ENCODE measurements at regions not wholly inside any gene's neighbourhood (a gene's known extent, or its start where the extent isn't known, plus 50 kb on each side); places are given as distances from the start of the nearest gene placed in this dataset.

DNA sequence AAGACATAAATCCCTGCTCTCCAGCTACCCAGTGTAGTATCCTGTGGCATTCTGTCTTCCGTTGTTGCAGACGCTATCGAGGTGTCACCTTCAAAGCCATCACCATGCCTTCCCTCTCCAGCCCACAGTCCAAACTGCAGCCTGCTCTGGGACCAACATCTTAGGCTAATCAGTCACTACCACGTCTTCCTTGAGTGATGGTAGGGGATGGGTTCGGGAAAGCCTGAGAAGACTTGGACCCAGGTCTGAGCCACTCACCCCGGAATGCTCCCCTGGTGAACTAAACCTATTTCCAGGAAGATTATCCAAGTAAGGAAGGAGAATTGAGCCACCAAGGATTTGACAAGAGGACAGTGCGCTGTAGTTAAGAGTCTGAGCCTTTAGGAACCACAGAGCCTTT, 52.9 kb upstream of the IRX1 start:
- TF ChIP-seq CREB1 (IDR thresholded peaks at IDR 0.05): no peak
- no peak for TF ChIP-seq CTCF (IDR thresholded peaks at IDR 0.05; ENCODE audit: control extremely low read depth in 1 of 3, insufficient read depth in 1 of 3, low read depth in 1 of 3, low read length in 3 of 3)
- TF ChIP-seq SP2 (IDR thresholded peaks at IDR 0.05; ENCODE audit: low read length): no peak
- TF ChIP-seq JUN (IDR thresholded peaks at IDR 0.05; ENCODE audit: low read depth, low read length): no peak
- no peak for TF ChIP-seq POLR2AphosphoS5 (IDR thresholded peaks at IDR 0.05; ENCODE audit: low read depth, low read length)
- TF ChIP-seq EP300 (IDR thresholded peaks at IDR 0.05; ENCODE audit: borderline replicate concordance in 1 of 2, low read depth in 2 of 2, low read length in 2 of 2): no peak
- TF ChIP-seq TAF1 (IDR thresholded peaks at IDR 0.05; ENCODE audit: low read depth, low read length): no peak
- no peak for TF ChIP-seq SP4 (IDR thresholded peaks at IDR 0.05; ENCODE audit: low read length)
- no peak for TF ChIP-seq EZH2 (IDR thresholded peaks at IDR 0.05; ENCODE audit: low read depth, low read length, severe bottlenecking)
- TF ChIP-seq, protein P1, sequence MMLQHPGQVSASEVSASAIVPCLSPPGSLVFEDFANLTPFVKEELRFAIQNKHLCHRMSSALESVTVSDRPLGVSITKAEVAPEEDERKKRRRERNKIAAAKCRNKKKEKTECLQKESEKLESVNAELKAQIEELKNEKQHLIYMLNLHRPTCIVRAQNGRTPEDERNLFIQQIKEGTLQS (IDR thresholded peaks at IDR 0.05; ENCODE audit: insufficient read depth, low read depth, low read length): no peak
- TF ChIP-seq CEBPB (IDR thresholded peaks at IDR 0.05; ENCODE audit: low read depth, low read length): no peak
